ENCODE measurements at regions not wholly inside any gene's neighbourhood (a gene's known extent, or its start where the extent isn't known, plus 50 kb on each side); places are given as distances from the start of the nearest gene placed in this dataset.

- no peak overlapping the region for H3K18ac ChIP-seq (ENCODE audit: low read depth, low read length)
- CTCF ChIA-PET = interaction anchor here (0.6 kb wide), 1 partner anchor 45 kb away, joined by 3 read pairs; no protein-coding TSS in a partner anchor
- H2BK5ac ChIP-seq (ENCODE audit: low read depth, low read length, poor library complexity, severe bottlenecking) = no peak overlapping the region
- peak; percentile 69 for DNase-seq
- H3K9me1 ChIP-seq (ENCODE audit: insufficient read depth, low read length) = no peaks in the 10 kb centered on the region
- no peak overlapping the region; a peak in 1 of 4 replicates for H4K8ac ChIP-seq (ENCODE audit: low read depth in 2 of 2, low read length in 2 of 2)
- H3K27me3 ChIP-seq (ENCODE audit: control insufficient read depth, insufficient read depth, low read length) = no peaks in the 10 kb centered on the region
- no peak overlapping the region for H3K23ac ChIP-seq (ENCODE audit: low read depth, low read length)
- no peak overlapping the region for H2AK5ac ChIP-seq (ENCODE audit: low read depth, low read length)
- H3K79me1 ChIP-seq (ENCODE audit: low read depth in 1 of 2, low read length in 2 of 2) = no peaks in the 10 kb centered on the region
- dilution Hi-C loops (cut with HindIII; ENCODE audit: low sequenced_read_pairs, unreplicated experiment) (no loop called here), in situ Hi-C loops (cut with MboI; ENCODE audit: low sequenced_read_pairs) (loop anchor here (25.0 kb wide), 1 partner anchor 909 kb away; no protein-coding TSS in a partner anchor), intact Hi-C loops (cut with micrococcal nuclease) (loop anchor here (1.0 to 5.0 kb wide), 3 partner anchors 108 to 1174 kb away; no protein-coding TSS in a partner anchor)
- no peak overlapping the region for H3K56ac ChIP-seq (ENCODE audit: extremely low read depth, insufficient read depth, low read length)
- H4K91ac ChIP-seq (ENCODE audit: insufficient read depth, low read depth, low read length) = no peak overlapping the region
- H2BK20ac ChIP-seq (ENCODE audit: low read depth, low read length) = no peak overlapping the region
- no peak overlapping the region; the same call in 1 of the 2 replicates for H3K4ac ChIP-seq (ENCODE audit: low read depth, low read length)
- H3K36me3 ChIP-seq (ENCODE audit: control insufficient read depth, insufficient read depth, low read length) = no peaks in the 10 kb centered on the region
- WGBS, 2 experiments (ENCODE audit: extremely low coverage in 2 of 2, insufficient read length in 1 of 2) = 65% methylated on average over 6 of the region's 17 CpGs; no CpG with 5 or more reads in 1 of the 2 experiments
- no peak overlapping the region for H2BK120ac ChIP-seq (ENCODE audit: low read depth, low read length)
- ATAC-seq (ENCODE audit: low read depth) = peak; percentile 63
- no peaks in the 10 kb centered on the region for H3K4me1 ChIP-seq (ENCODE audit: control insufficient read depth, insufficient read depth, low read length)
- no peak overlapping the region for H3K14ac ChIP-seq (replicated peaks; ENCODE audit: low read depth, low read length)
- TF ChIP-seq RFX5 (IDR thresholded peaks at IDR 0.05; ENCODE audit: low read depth, low read length) = no peak
- TF ChIP-seq MAFK (IDR thresholded peaks at IDR 0.05; ENCODE audit: low read depth, low read length) = no peak
- TF ChIP-seq CTCF (conservative IDR thresholded peaks at IDR 0.05; ENCODE audit: low read depth, low read length) = peak; percentile 47
- TF ChIP-seq MAZ (IDR thresholded peaks at IDR 0.05; ENCODE audit: borderline replicate concordance, low read depth, low read length) = no peak
- peak; percentile 52; the same call in 1 of the 2 replicates for TF ChIP-seq SMC3 (IDR thresholded peaks at IDR 0.05; ENCODE audit: low read depth, low read length)
- no peak for TF ChIP-seq ELK1 (IDR thresholded peaks at IDR 0.05; ENCODE audit: borderline replicate concordance, low read depth, low read length)
- TF ChIP-seq, protein P1, sequence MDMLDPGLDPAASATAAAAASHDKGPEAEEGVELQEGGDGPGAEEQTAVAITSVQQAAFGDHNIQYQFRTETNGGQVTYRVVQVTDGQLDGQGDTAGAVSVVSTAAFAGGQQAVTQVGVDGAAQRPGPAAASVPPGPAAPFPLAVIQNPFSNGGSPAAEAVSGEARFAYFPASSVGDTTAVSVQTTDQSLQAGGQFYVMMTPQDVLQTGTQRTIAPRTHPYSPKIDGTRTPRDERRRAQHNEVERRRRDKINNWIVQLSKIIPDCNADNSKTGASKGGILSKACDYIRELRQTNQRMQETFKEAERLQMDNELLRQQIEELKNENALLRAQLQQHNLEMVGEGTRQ (IDR thresholded peaks at IDR 0.05; ENCODE audit: low read depth, low read length) = no peak
- no peak for TF ChIP-seq MXI1 (IDR thresholded peaks at IDR 0.05; ENCODE audit: borderline replicate concordance, low read depth, low read length)
- peak; percentile 45 for TF ChIP-seq RAD21 (IDR thresholded peaks at IDR 0.05; ENCODE audit: low read length)
- TF ChIP-seq CHD1 (IDR thresholded peaks at IDR 0.05; ENCODE audit: low read depth, low read length) = no peak
- peak; percentile 62 for TF ChIP-seq CEBPB (IDR thresholded peaks at IDR 0.05; ENCODE audit: low read depth, low read length)
- no peak for TF ChIP-seq RCOR1 (IDR thresholded peaks at IDR 0.05; ENCODE audit: insufficient replicate concordance, low read length)
- peak overlapping the region; percentile 26 for H2AFZ ChIP-seq (replicated peaks; ENCODE audit: low read length, poor library complexity)
- no peak overlapping the region for H4K5ac ChIP-seq (ENCODE audit: low read depth, low read length)
- no TSS peak for BruUV-seq (replicated peaks)
- no peak overlapping the region for H3K27ac ChIP-seq (ENCODE audit: insufficient read depth, low read length)
- H2AK9ac ChIP-seq (replicated peaks; ENCODE audit: low read depth, low read length, poor library complexity) = no peak overlapping the region
- no peaks in the 10 kb centered on the region for H3K9me3 ChIP-seq (ENCODE audit: control insufficient read depth, insufficient read depth, low read length)
- no peak overlapping the region for H3K4me3 ChIP-seq (ENCODE audit: insufficient read depth, low read depth, low read length)
- H3K9ac ChIP-seq (ENCODE audit: low read depth, low read length) = no peak overlapping the region
- H2BK15ac ChIP-seq (ENCODE audit: low read depth, low read length) = no peak overlapping the region; the same call in 2 of the 3 replicates
- H4K20me1 ChIP-seq (ENCODE audit: insufficient read depth, low read length) = no peaks in the 10 kb centered on the region
- POLR2A ChIA-PET (ENCODE audit: unreplicated experiment) = no interaction called here
- no peak overlapping the region for H3K4me2 ChIP-seq (ENCODE audit: low read depth, low read length)
Measured at GRCh38 chr20:61120595-61121515, 131.2 kb upstream of the CDH4 start.
